DOHH2 (cell line): ENCODE measurements at regions not wholly inside any gene's neighbourhood (a gene's known extent, or its start where the extent isn't known, plus 50 kb on each side); places are given as distances from the start of the nearest gene placed in this dataset.
"Not testable (repeated sequence)": the region's sequence is repeated elsewhere in the genome, so short reads cannot be mapped to it uniquely, and the experiment has no call there.

ENCODE experiments used
- H3F3A ChIP-seq: fragments of 200-600 bp; sonication (generic), shearing (Covaris generic); 2 replicates; pipeline ENCODE4 v1.6.0; 2016; ENCODE audit warnings: antibody characterized with exemption, mild to moderate bottlenecking; ENCODE audit not compliant: control insufficient read depth, insufficient read depth
- H3K27ac ChIP-seq: fragments of 200-600 bp; sonication (generic); 2 replicates; pipeline ENCODE4 v1.5.1; 2014; ENCODE audit warnings: low read depth, mild to moderate bottlenecking, low read length, moderate library complexity
- H3K27me3 ChIP-seq: fragments of 200-600 bp; sonication (generic); 2 replicates; pipeline ENCODE4 v1.6.1; 2014; ENCODE audit warnings: mild to moderate bottlenecking, low read length, mixed read lengths; ENCODE audit not compliant: control insufficient read depth
- H3K36me3 ChIP-seq: fragments of 200-600 bp; sonication (generic); 2 replicates; pipeline ENCODE4 v1.6.1; 2014; ENCODE audit warnings: mild to moderate bottlenecking, low read length, moderate library complexity, mixed read lengths; ENCODE audit not compliant: control insufficient read depth
- H3K4me1 ChIP-seq: fragments of 200-600 bp; sonication (generic); 2 replicates; pipeline ENCODE4 v1.6.1; 2014; ENCODE audit warnings: mild to moderate bottlenecking, low read length, mixed read lengths; ENCODE audit not compliant: control insufficient read depth
- H3K4me2 ChIP-seq: fragments of 200-600 bp; sonication (generic); 2 replicates; pipeline ENCODE4 v1.6.0; 2014; ENCODE audit warnings: mild to moderate bottlenecking, low read length, moderate library complexity
- H3K4me3 ChIP-seq: fragments of 200-600 bp; sonication (generic); 2 replicates; pipeline ENCODE4 v1.5.1; 2014; ENCODE audit warnings: mild to moderate bottlenecking, low read length, mixed read lengths
- H3K79me2 ChIP-seq: fragments of 200-600 bp; sonication (generic); 2 replicates; pipeline ENCODE4 v1.6.1; 2014; ENCODE audit warnings: mild to moderate bottlenecking, low read length, mixed read lengths; ENCODE audit not compliant: control insufficient read depth
- H3K9me2 ChIP-seq: fragments of 200-600 bp; sonication (generic); replicated peaks from 2 replicates; pipeline ENCODE4 v1.6.1; 2014; ENCODE audit warnings: mild to moderate bottlenecking, low read length, mixed read lengths; ENCODE audit not compliant: control insufficient read depth
- H3K9me3 ChIP-seq: fragments of 200-600 bp; sonication (generic); 2 replicates; pipeline ENCODE4 v1.6.1; 2014; ENCODE audit warnings: antibody characterized with exemption, low read length, mixed read lengths; ENCODE audit not compliant: control insufficient read depth, insufficient read depth
- H4K20me1 ChIP-seq: fragments of 200-600 bp; sonication (generic); 2 replicates; pipeline ENCODE4 v1.6.0; 2014; ENCODE audit warnings: low read depth, mild to moderate bottlenecking, antibody characterized with exemption, low read length, moderate library complexity; ENCODE audit not compliant: control insufficient read depth, insufficient read depth
- EZH2phosphoT487 ChIP-seq: fragments of 200-600 bp; sonication (generic); IDR thresholded peaks from 2 replicates; pipeline ENCODE4 v1.6.1; 2017; ENCODE audit warnings: borderline replicate concordance, mild to moderate bottlenecking, antibody characterized with exemption, low read length, moderate library complexity, mixed read lengths
- TF ChIP-seq, protein P1 (sequence below): fragments of 200-600 bp; sonication (generic); IDR thresholded peaks from one replicate; pipeline ENCODE4 v1.5.1; 2014; ENCODE audit warnings: antibody characterized with exemption, mild to moderate bottlenecking, low read depth, low read length; ENCODE audit not compliant: poor library complexity, severe bottlenecking

- Histone ChIP-seq H3K27me3 (no peaks in the 10 kb centered on the region), H3F3A (no peaks in the 10 kb centered on the region), H3K4me1 (no peaks in the 10 kb centered on the region), H3K4me2 (no peak overlapping the region), H3K27ac (no peak overlapping the region), H3K9me3 (no peaks in the 10 kb centered on the region), H3K36me3 (no peaks in the 10 kb centered on the region), H3K9me2 (no peaks in the 10 kb centered on the region), H4K20me1 (no peaks in the 10 kb centered on the region), H3K79me2 (no peaks in the 10 kb centered on the region), H3K4me3 (no peak overlapping the region)
- TF ChIP-seq EZH2phosphoT487 = no peak
- TF ChIP-seq, protein P1, sequence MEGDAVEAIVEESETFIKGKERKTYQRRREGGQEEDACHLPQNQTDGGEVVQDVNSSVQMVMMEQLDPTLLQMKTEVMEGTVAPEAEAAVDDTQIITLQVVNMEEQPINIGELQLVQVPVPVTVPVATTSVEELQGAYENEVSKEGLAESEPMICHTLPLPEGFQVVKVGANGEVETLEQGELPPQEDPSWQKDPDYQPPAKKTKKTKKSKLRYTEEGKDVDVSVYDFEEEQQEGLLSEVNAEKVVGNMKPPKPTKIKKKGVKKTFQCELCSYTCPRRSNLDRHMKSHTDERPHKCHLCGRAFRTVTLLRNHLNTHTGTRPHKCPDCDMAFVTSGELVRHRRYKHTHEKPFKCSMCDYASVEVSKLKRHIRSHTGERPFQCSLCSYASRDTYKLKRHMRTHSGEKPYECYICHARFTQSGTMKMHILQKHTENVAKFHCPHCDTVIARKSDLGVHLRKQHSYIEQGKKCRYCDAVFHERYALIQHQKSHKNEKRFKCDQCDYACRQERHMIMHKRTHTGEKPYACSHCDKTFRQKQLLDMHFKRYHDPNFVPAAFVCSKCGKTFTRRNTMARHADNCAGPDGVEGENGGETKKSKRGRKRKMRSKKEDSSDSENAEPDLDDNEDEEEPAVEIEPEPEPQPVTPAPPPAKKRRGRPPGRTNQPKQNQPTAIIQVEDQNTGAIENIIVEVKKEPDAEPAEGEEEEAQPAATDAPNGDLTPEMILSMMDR = no peak
Measured at GRCh38 chr13:94854688-94855087, 142.3 kb upstream of the SOX21 start.

GRCh38 chr13:94851576-94851975, 139.2 kb upstream of the SOX21 start:
- H3K27ac ChIP-seq = no peak overlapping the region
- H3K27me3 ChIP-seq = no peaks in the 10 kb centered on the region
- H3K4me3 ChIP-seq = no peak overlapping the region
- H3K9me2 ChIP-seq = no peaks in the 10 kb centered on the region
- no peak overlapping the region for H3K4me2 ChIP-seq
- no peaks in the 10 kb centered on the region for H3F3A ChIP-seq
- H3K36me3 ChIP-seq = no peaks in the 10 kb centered on the region
- no peaks in the 10 kb centered on the region for H3K79me2 ChIP-seq
- no peaks in the 10 kb centered on the region for H4K20me1 ChIP-seq
- no peaks in the 10 kb centered on the region for H3K9me3 ChIP-seq
- no peak for TF ChIP-seq EZH2phosphoT487
- TF ChIP-seq, protein P1 = no peak
- H3K4me1 ChIP-seq = no peaks in the 10 kb centered on the region

DNA sequence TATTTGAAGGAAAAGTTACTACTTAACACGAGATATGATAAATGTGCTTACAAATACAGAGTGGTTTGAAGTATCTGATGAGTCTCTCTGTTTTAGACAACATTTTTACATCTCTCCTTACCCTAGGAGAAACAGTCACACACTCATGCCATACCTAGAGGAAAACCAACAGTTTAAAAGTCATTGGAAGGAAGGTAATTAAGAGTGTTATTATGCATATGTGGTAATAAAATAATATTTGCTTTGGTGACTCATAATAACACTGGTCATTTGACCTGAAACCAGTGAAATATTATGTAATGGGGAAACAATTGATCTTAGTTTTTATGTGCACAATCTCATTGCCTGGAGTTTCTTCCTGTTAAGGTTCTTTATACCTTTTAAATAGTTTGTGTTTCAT, 136.9 kb upstream of the SOX21 start:
- H3K9me2 ChIP-seq = no peaks in the 10 kb centered on the region
- H3K4me1 ChIP-seq = no peaks in the 10 kb centered on the region
- no peak overlapping the region for H3K4me3 ChIP-seq
- no peaks in the 10 kb centered on the region for H3K27me3 ChIP-seq
- no peaks in the 10 kb centered on the region for H3F3A ChIP-seq
- no peak overlapping the region for H3K4me2 ChIP-seq
- no peaks in the 10 kb centered on the region for H3K79me2 ChIP-seq
- no peaks in the 10 kb centered on the region for H3K9me3 ChIP-seq
- no peak for TF ChIP-seq EZH2phosphoT487
- TF ChIP-seq, protein P1 = no peak
- H4K20me1 ChIP-seq = no peaks in the 10 kb centered on the region
- no peaks in the 10 kb centered on the region for H3K36me3 ChIP-seq
- H3K27ac ChIP-seq = no peak overlapping the region

GRCh38 chr13:94842901-94843300, 130.6 kb upstream of the SOX21 start:
- no peak for TF ChIP-seq EZH2phosphoT487
- TF ChIP-seq, protein P1 = no peak
- Histone ChIP-seq H3K9me3 (no peaks in the 10 kb centered on the region), H3F3A (no peaks in the 10 kb centered on the region), H3K4me2 (no peak overlapping the region), H3K79me2 (no peaks in the 10 kb centered on the region), H3K4me3 (no peak overlapping the region), H3K4me1 (no peaks in the 10 kb centered on the region), H4K20me1 (no peaks in the 10 kb centered on the region), H3K27me3 (no peaks in the 10 kb centered on the region), H3K9me2 (no peaks in the 10 kb centered on the region), H3K36me3 (no peaks in the 10 kb centered on the region), H3K27ac (no peak overlapping the region)

DNA sequence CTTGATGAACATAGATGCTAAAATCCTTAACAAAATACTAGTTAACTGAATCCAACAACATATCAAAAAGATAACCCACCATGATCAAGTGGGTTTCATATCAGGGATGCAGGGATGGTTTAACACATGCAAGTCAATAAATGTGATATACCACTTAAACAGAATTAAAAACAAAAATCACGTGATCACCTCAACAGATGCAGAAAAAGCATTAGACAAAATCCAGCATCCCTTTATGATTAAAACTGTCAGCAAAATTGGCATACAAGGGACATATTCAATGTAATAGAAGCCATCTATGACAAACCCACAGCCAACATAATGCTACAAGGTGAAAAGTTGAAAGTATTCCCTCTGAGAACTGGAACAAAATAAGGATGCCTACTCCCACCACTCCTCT, 124.7 kb upstream of the SOX21 start:
- not testable (repeated sequence) for H3K4me2 ChIP-seq, H3K9me2 ChIP-seq, H3K4me3 ChIP-seq, H4K20me1 ChIP-seq, H3K27ac ChIP-seq, H3K79me2 ChIP-seq, H3K4me1 ChIP-seq, H3K9me3 ChIP-seq, H3K27me3 ChIP-seq, H3K36me3 ChIP-seq, H3F3A ChIP-seq
